ENCODE measurements at regions not wholly inside any gene's neighbourhood (a gene's known extent, or its start where the extent isn't known, plus 50 kb on each side); places are given as distances from the start of the nearest gene placed in this dataset.

DNA sequence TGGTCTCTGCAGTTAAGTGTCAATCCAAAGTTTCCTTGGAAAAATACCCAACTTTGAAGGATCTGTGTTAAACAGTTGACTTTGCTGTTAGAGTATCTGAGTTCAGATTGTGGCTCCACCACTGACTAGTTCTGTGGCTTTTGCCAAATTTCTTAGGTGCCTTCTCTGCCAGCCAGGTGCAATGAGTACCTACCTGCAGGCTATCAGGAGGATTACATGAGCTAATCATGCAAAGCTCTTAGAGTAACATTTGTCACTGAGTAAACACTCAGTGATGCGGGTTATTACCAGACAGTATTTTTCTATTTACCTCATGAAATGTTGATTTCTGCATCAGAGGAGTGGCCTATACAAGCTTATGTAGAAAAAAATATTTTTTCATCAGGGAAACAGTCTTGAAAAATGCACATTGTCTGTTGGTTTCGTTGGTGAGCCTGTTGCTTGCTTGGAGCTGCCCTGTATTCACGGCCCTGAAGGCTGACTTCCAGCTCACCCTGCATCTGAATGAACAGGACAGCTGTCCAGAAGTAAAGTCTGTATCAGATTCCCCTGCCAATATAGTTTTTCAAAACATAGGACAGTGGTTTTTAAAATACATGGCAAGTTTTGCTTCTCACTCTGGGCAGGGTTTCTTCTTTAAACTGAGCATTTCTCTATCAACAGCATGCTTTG is 235.1 kb downstream of the CDCA7 start:
- CTCF ChIA-PET: no interaction called here
- POLR2A ChIA-PET (ENCODE audit: low non-redundant PET): interaction anchor here (0.5 kb wide), 1 partner anchor 273 kb away, joined by 3 read pairs; no protein-coding TSS in a partner anchor
- DNase-seq (ENCODE audit: low spot score): peak; percentile 78
- peak overlapping the region; percentile 82 for H3K27ac ChIP-seq
- TF ChIP-seq, protein P1, sequence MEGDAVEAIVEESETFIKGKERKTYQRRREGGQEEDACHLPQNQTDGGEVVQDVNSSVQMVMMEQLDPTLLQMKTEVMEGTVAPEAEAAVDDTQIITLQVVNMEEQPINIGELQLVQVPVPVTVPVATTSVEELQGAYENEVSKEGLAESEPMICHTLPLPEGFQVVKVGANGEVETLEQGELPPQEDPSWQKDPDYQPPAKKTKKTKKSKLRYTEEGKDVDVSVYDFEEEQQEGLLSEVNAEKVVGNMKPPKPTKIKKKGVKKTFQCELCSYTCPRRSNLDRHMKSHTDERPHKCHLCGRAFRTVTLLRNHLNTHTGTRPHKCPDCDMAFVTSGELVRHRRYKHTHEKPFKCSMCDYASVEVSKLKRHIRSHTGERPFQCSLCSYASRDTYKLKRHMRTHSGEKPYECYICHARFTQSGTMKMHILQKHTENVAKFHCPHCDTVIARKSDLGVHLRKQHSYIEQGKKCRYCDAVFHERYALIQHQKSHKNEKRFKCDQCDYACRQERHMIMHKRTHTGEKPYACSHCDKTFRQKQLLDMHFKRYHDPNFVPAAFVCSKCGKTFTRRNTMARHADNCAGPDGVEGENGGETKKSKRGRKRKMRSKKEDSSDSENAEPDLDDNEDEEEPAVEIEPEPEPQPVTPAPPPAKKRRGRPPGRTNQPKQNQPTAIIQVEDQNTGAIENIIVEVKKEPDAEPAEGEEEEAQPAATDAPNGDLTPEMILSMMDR (conservative IDR thresholded peaks at IDR 0.05; ENCODE audit: low read depth): no peak

DNA sequence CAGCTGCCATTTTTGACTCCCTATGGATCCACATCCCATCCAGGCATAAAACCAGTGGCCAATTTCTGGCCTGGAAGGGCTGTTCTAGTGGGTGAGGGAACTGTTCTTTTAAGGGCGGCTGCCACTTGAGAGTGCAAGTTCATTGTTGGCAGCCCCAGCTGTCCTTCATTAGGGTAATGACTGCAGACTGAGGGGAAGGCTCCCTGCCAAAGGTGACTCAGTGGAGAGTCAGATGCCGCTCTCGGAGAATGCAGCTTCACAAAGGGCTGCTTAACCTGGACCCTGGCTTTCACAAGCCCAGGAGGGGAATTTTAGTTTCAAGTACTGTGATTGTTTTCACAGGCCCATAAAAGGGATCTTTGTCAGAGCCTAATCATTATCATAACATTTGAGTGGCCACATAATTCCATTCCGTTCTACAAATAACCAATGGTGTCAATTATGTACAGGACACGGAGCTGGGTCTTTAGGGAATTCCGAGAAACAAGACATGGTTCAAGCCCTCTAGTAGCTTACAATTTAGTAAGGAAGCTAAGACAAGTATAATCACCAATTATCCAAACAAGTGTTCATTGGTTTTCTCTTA is 235.7 kb downstream of the CDCA7 start:
- DNase-seq (ENCODE audit: low spot score): peak; percentile 94
- POLR2A ChIA-PET (ENCODE audit: low non-redundant PET): interaction anchor here (0.6 kb wide), 1 partner anchor 20 kb away, joined by 3 read pairs; no protein-coding TSS in a partner anchor
- CTCF ChIA-PET: no interaction called here

DNA sequence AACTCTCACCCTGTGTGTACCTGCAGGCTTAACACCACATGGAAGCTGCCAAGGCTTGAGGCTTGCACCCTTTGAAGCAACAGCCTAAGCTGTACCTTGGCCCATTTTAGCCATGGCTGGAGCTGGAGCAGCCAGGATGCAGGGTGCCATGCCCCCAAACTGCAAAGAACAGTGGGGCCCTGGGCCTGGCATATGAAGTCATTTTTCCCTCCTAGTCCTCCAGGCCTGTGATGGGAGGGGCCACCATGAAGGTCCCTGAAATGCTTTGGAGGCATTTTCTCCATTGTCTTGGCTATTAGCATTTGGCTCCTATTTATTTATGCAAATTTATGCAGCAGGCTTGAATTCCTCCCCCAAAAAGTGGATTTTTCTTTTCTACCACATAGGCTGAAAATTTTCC is 238.4 kb downstream of the CDCA7 start:
- TF ChIP-seq, protein P1 (conservative IDR thresholded peaks at IDR 0.05; ENCODE audit: low read depth): no peak
- CTCF ChIA-PET: no interaction called here
- H3K27ac ChIP-seq: no peak overlapping the region
- POLR2A ChIA-PET (ENCODE audit: low non-redundant PET): no interaction called here
- DNase-seq (ENCODE audit: low spot score): no peak

More for the DNA sequence above, 235.7 kb downstream of the CDCA7 start:
- TF ChIP-seq, protein P1 (conservative IDR thresholded peaks at IDR 0.05; ENCODE audit: low read depth): no peak
- peak overlapping the region; percentile 82 for H3K27ac ChIP-seq

DNA sequence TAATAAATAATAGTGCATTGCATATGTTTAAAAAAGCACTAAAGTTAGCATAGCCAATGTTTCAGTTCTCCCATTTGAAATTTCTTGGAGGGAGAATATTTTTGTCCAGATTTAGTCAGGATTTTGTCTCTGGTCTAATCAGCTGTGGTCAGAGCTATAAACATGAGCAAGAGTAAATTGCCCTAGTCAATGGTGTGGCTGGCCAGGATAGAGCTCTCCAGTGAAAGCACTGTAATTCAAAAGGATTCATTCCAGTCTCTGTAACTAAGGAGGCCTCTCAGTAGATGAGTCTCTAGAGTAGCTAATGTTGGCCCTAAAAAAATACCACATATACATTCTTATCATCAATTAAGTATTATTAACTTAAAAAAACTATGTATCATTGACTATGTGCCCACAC is 241.6 kb downstream of the CDCA7 start:
- CTCF ChIA-PET: no interaction called here
- DNase-seq (ENCODE audit: low spot score): no peak
- POLR2A ChIA-PET (ENCODE audit: low non-redundant PET): no interaction called here
- TF ChIP-seq, protein P1 (conservative IDR thresholded peaks at IDR 0.05; ENCODE audit: low read depth): no peak
- H3K27ac ChIP-seq: no peak overlapping the region

DNA sequence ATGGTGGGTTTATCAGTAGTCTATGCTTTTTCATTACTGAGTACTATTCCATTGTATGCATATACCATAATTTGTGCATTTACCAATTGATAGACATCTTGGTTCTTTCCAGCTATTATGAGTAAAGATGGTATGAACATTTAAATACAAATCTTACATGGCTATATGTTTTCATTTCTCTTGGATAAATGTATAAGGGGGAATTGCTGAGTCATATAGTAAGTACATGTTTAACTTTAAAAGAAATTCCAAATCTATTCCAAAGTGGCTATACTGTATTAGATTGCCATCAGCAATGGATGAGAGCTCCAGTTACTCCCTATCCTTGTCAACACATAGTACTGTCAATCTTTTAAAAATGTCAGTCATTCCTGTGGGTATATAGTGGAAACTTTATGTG is 243.9 kb downstream of the CDCA7 start:
- ChIA-PET POLR2A (ENCODE audit: low non-redundant PET) (no interaction called here), CTCF (no interaction called here)

DNA sequence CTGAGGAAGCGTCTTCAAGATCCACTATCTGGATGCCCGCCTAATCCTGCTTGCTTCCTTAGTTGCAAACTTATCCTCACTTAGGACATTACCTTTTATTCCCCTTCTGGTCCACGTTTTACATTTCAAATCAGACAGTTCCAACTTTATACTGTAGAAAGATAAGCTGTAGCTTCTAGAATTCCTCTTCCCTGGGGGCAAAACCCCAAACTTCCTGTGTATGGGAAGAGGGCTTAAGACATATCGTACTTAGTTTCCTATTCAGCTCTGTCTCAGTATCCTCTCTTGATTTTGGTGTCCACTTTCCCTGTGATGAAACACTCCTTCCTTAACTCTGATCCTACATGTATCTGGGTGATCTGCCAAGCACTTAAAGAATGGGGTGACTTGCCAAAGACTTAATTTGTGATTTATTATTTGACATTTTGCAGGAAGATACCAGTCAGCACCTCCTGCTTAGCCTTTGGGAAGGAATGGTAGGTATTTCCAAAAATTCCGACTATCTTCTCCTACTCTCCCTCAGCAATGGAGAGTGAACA is 245.2 kb downstream of the CDCA7 start:
- peak; percentile 17 for DNase-seq (ENCODE audit: low spot score)
- no peak overlapping the region for H3K27ac ChIP-seq
- TF ChIP-seq, protein P1 (conservative IDR thresholded peaks at IDR 0.05; ENCODE audit: low read depth): no peak
- ChIA-PET CTCF (no interaction called here), POLR2A (ENCODE audit: low non-redundant PET) (no interaction called here)

More for the DNA sequence above, 243.9 kb downstream of the CDCA7 start:
- no peak for DNase-seq (ENCODE audit: low spot score)
- H3K27ac ChIP-seq: no peak overlapping the region
- TF ChIP-seq, protein P1 (conservative IDR thresholded peaks at IDR 0.05; ENCODE audit: low read depth): no peak
